ENCODE measurements at regions not wholly inside any gene's neighbourhood (a gene's known extent, or its start where the extent isn't known, plus 50 kb on each side); places are given as distances from the start of the nearest gene placed in this dataset.

DNA sequence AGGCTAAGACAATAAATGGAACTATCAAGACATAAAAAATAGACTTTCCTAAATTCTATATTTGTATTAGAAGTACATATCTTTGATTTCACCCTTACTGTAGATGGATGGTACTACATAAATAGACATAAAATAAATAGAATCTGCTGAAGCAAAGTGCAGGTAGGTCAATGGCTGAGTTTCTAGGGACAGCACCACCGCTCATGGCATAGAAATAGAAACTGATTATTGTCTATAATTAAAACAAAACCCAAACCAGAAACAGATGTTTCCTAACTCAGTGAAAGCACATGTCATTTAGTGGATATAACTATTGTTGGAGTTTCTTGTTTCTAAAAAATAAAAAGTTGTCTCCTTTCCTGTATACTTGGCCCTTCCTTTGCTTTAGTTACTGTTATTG lies 387.3 kb upstream of the ADGRL3 start:
- ATAC-seq: no peak
- TF ChIP-seq, protein P1, sequence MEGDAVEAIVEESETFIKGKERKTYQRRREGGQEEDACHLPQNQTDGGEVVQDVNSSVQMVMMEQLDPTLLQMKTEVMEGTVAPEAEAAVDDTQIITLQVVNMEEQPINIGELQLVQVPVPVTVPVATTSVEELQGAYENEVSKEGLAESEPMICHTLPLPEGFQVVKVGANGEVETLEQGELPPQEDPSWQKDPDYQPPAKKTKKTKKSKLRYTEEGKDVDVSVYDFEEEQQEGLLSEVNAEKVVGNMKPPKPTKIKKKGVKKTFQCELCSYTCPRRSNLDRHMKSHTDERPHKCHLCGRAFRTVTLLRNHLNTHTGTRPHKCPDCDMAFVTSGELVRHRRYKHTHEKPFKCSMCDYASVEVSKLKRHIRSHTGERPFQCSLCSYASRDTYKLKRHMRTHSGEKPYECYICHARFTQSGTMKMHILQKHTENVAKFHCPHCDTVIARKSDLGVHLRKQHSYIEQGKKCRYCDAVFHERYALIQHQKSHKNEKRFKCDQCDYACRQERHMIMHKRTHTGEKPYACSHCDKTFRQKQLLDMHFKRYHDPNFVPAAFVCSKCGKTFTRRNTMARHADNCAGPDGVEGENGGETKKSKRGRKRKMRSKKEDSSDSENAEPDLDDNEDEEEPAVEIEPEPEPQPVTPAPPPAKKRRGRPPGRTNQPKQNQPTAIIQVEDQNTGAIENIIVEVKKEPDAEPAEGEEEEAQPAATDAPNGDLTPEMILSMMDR (IDR thresholded peaks at IDR 0.05): no peak
- Histone ChIP-seq H3K4me3 (no peak overlapping the region), H3K27ac (no peak overlapping the region), H3K4me1 (no peaks in the 10 kb centered on the region), H3K9me3 (no peaks in the 10 kb centered on the region), H3K36me3 (no peaks in the 10 kb centered on the region), H3K27me3 (no peaks in the 10 kb centered on the region)
- intact Hi-C loops (cut with DNase I): no loop called here
- no peak for DNase-seq

DNA sequence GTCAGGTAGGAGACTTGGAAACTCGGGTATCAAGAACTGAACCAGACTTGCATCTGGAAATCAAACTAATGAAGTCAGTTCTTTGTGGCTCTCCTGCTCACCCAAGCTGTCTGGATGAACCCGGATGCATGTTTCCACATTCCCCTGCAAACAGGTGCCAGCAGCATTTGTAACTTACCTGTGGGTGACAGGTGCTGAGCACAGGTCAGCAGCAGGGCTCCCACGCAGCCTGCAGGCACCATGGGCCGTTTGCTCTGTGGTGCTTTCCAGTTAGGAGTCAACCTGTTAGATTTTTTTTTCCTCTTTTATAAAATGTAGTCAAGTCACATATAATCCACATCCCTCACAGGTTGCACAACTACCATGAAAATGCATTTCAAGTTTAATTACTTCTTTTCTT lies 385.6 kb upstream of the ADGRL3 start:
- Histone ChIP-seq H3K36me3 (no peaks in the 10 kb centered on the region), H3K4me1 (no peaks in the 10 kb centered on the region), H3K27me3 (no peaks in the 10 kb centered on the region), H3K9me3 (no peaks in the 10 kb centered on the region), H3K4me3 (no peak overlapping the region), H3K27ac (no peak overlapping the region)
- intact Hi-C loops (cut with DNase I): no loop called here
- ATAC-seq: no peak
- TF ChIP-seq, protein P1 (IDR thresholded peaks at IDR 0.05): no peak
- DNase-seq: no peak

DNA sequence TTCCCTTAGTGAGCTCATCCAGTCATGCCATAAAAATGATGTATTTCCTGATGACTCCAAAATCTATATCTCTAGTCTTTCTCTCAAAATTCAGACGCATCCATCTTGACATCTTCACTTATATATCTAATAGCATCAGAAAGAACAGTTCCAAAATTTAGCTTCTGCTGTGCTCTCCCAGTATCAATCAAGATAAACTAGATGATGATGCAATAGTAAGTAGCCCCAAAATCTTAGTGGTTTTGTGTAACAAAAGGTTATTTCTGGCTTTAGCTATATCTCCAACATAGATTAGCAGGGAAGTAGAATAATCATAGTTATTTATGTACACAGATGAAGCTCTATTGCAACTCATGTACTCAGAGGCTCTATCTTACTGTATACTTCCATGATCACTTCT lies 382.5 kb upstream of the ADGRL3 start:
- H3K36me3 ChIP-seq: no peaks in the 10 kb centered on the region
- H3K9me3 ChIP-seq: no peaks in the 10 kb centered on the region
- H3K27ac ChIP-seq: no peak overlapping the region
- no peak for DNase-seq
- no peak for ATAC-seq
- intact Hi-C loops (cut with DNase I): no loop called here
- TF ChIP-seq, protein P1 (IDR thresholded peaks at IDR 0.05): no peak
- no peaks in the 10 kb centered on the region for H3K4me1 ChIP-seq
- no peaks in the 10 kb centered on the region for H3K27me3 ChIP-seq
- H3K4me3 ChIP-seq: no peak overlapping the region

DNA sequence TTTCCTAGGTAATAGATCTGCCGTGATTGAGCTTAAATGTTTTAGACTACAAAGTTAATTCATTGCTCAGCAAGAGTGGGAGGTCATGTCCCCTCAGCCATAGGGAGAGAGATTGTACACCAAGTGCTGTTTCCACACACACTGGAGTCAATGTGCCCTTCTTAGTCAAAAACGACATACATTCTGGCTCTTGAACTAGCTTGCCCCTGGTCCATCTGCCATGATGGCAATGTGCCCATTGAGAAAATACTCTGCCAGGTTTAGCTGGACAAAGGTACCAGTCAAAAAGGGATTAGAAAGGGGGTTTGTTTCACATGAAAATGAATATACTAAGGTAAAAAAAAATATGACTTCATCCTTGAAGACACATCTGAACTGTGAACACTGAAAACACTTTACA lies 377.1 kb upstream of the ADGRL3 start:
- H3K4me1 ChIP-seq: no peaks in the 10 kb centered on the region
- no peaks in the 10 kb centered on the region for H3K27me3 ChIP-seq
- ATAC-seq: no peak
- H3K27ac ChIP-seq: no peak overlapping the region
- no peak overlapping the region for H3K4me3 ChIP-seq
- no peak for DNase-seq
- intact Hi-C loops (cut with DNase I): no loop called here
- TF ChIP-seq, protein P1 (IDR thresholded peaks at IDR 0.05): no peak
- H3K36me3 ChIP-seq: no peaks in the 10 kb centered on the region
- no peaks in the 10 kb centered on the region for H3K9me3 ChIP-seq

DNA sequence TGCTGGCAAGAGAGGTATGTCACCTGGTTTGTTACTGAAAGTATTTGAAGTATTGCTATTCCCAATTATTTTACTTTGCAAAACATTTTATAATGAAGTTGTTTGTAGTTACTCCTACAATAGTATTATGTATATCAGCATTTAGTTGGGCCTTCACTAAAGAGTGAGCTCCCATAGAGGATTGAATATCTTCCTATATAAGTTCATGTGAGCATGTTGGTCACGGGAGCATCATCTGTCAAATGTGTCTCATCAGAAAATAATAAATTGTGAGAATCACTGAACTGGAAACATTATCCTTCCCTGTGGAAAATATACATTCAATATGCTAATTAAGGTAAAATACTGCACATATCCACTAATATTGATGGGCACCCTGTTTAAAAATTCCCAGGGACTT lies 360.1 kb upstream of the ADGRL3 start:
- no peak for DNase-seq
- H3K27me3 ChIP-seq: no peaks in the 10 kb centered on the region
- intact Hi-C loops (cut with DNase I): no loop called here
- H3K4me1 ChIP-seq: no peaks in the 10 kb centered on the region
- TF ChIP-seq, protein P1 (IDR thresholded peaks at IDR 0.05): no peak
- no peaks in the 10 kb centered on the region for H3K36me3 ChIP-seq
- H3K4me3 ChIP-seq: no peak overlapping the region
- no peaks in the 10 kb centered on the region for H3K9me3 ChIP-seq
- H3K27ac ChIP-seq: no peak overlapping the region
- ATAC-seq: no peak

DNA sequence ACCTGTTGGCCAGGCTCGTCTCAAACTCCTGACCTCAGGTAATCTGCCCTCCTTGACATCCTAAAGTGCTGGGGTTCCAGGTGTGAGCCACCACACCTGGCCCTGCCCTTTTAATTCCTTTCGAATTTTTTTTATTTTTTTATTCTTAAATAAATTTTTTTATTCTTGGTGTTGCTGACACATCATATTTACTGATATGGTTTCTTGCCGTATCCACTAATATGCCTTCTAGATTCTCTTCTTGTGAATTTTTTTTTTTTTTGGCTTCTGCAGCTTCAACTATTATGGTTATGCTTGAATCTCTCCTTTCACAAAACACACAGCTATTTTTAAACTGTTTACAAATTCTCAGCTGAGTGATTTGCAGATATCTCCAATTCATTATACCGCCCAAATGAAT lies 353.4 kb upstream of the ADGRL3 start:
- TF ChIP-seq, protein P1 (IDR thresholded peaks at IDR 0.05): no peak
- Histone ChIP-seq H3K4me3 (no peak overlapping the region), H3K9me3 (no peaks in the 10 kb centered on the region), H3K4me1 (no peaks in the 10 kb centered on the region), H3K27me3 (no peaks in the 10 kb centered on the region), H3K36me3 (no peaks in the 10 kb centered on the region), H3K27ac (no peak overlapping the region)
- DNase-seq: no peak
- no peak for ATAC-seq
- intact Hi-C loops (cut with DNase I): no loop called here
